GM19240 (cell line): ENCODE measurements at regions not wholly inside any gene's neighbourhood (a gene's known extent, or its start where the extent isn't known, plus 50 kb on each side); places are given as distances from the start of the nearest gene placed in this dataset.

Experiments used
- DNase-seq: peaks from one replicate; pipeline ENCODE4 v3.0.0; 2011; ENCODE audit warnings: low spot score; ENCODE audit not compliant: insufficient read length

DNA sequence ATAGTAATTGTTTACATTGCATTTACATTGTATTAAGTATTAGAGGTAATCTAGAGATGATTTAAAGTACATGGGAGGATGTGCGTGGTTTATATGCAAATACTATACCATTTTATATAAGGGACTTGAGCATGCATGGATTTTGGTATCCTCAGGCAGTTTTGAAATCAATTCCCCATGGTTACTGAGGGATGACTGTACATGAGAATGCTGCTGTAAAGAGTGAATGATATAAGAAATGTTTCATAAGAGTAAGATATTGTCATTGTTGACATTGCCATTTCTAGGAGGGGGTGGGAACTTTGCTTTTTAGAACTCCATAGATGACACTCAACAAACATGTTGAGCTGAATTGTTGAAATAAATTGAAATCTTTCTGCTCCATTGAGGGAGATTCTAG, 185.0 kb downstream of the SEMA6A start:
- no peak for DNase-seq

DNA sequence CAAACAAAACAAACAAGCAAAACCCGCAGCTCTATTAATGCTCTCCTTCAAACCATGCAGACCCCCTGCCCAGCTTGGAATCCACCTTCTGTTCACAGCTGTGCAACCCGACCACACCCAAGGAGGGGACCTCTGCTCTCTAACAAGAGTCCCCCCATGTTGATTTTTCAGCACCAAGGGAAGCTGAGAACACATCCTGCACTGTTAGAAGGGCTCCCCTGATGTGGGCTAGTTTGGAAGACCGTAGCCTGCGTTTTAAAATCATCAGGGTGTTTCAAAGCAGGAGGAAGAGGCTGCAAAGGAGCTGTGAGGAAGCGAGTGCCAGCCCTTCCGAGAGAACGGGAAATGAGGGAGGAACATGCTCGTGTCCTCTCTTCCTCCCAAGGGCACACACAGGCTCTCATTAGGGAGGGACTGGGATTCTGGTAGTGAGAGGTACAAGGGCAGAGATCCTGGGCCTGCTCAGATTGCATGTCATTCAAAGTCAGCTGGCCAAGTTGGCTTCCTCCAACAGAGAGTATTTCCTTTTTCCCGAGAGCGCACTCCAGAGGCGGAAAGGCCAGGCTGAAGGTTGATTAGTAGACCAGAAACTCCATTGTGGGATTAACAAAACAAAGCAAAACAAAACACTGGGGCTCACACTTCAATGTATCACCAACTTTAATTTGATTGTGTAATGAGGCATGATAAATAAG, 185.9 kb downstream of the SEMA6A start:
- no peak for DNase-seq

DNA sequence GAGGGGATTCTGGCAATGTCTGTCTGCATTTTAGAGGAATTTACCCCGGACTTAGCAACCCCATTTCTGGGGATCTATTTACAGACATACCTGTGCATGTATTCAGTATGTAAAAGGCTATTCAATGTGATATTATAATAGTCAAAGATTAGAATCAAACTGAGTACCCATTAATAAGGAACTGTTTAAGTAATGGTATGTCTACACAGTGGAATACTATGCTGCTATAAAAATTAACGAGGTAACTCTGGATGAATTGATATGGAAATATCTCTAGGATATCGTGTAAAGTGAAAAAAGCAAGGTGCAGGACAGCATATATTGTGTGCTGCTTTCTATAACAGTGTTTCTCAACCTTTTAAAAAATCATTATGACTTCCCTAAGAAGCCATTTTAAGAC, 186.9 kb downstream of the SEMA6A start:
- no peak for DNase-seq

DNA sequence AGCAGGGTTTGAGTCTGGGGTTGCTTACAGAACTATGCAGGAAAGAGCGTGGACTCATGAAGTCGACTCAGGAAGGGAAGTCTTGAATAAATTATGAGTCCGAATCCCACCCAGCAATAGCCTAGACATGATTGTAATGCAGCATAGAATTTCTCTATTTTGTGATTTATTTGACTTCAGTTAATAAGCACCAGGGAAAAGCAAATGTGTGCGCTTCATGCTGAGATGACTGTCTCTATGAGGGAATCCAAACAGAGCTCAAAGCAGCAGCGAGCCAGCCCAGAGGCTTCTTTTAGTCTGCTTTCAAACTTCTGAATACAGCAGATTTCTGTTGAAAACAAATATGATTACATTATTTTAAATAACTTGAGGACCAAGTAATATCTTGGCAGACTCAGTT, 188.0 kb downstream of the SEMA6A start:
- no peak for DNase-seq

DNA sequence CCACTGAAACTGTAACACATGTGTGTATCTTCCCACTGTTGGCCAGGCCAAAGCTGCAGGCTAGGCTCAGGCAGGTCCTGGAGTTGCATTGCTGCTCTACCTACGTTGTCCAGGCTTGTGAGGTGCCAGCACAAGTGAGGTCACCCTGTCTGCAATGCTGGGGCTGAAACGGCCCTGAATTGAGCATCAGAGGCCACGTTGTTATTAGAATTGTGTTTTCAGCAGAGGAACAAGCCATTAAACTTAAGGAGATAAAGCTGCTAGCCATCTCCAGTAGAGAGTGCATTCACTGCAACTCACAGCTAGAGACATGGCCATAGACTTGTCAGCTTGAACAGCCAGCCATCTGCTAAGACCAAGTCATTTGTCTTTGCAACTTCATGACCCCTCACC, 191.8 kb downstream of the SEMA6A start:
- DNase-seq = no peak

DNA sequence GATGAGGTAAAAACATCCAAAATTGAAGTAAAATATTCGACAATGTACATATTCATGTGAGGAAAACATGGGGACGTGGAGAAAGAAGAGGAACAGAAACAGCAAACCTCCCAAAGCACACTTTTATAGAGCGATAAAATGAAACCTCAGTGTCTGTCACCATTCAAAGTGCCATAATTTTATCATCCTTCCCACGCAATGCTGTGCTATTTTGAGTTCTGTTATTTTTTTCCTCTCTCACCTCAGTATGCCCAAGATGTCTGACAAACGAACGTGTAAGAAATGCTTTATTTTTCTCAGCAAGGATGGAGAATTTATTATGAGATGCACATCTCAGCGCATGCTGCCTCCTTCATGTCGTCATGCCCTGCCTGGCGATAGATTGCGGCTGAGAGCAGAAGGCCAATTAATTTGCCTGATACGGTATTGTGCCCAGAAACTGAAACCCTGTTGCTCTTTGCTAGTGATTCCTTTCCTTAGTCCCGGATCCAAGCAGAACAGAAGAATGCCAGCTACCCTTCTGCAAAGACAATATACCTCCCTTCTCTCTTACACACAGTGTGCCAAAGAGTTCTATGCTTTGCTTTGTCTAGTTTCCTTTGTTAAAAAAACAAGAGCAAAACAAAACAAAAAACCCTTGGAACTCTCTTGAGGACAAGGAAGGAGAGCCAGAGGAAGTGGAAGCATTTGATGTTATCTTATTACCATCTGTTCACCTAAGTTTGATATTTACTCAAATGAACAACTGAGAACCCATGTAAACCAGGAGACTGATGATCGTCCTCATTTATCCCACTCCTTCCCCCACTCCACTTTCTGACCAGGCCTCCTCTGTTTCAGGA, 192.4 kb downstream of the SEMA6A start:
- DNase-seq = no peak

DNA sequence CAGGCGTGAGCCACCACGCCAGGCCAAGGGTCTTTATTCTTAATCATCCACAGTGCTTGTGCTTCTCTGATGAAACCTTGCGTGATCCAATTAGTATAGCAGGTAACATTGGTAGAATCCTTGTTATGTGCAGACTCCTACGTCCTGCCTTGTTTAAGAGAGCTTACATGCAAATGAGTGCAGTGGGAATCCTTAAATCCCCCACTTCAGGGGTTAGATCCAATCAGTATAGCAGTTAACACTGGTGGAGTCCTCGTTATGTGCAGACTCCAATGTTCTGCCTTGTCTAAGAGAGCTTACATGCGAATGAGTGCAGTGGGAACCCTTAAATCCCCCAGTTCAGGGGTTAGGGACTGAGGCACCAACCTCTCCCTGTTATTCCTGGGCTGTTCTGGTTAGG, 193.4 kb downstream of the SEMA6A start:
- no peak for DNase-seq

DNA sequence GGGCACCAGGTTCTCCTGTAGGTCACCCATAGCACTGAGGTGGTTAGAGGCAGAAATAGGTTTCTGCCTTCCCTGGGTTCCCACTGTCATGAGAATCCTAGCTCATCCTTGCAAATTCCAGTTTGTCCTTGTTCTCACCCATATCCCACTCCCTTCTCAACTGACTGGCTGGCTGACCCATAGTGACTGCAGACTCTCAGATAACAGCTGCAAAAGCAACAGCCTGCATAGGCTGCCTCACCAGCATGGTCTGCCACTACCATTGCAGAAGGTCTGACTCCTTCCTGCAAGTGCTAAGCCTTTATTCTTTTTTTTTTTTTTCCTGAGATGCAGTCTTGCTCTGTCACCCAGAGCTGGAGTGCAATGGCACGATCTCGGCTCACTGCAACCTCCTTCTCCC, 194.0 kb downstream of the SEMA6A start:
- no peak for DNase-seq

DNA sequence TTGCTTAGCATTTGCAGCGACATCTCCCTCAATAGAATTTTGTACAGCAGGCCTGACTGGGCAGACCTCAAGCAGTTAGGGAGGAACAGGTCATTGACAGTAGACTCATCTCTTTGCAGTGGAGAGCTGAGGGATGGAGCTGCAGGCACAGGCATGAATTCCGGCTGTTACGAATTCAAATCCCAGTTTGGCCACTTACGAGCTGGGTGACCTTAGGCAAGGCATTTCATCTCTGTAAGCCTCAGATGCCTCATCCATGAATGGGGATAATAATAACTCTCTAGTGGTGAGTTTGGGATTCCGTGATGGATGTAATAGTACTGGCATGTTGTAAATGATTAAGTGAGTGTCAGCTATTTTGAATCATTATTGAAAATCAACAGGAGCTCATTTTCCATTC, 195.3 kb downstream of the SEMA6A start:
- DNase-seq = no peak

DNA sequence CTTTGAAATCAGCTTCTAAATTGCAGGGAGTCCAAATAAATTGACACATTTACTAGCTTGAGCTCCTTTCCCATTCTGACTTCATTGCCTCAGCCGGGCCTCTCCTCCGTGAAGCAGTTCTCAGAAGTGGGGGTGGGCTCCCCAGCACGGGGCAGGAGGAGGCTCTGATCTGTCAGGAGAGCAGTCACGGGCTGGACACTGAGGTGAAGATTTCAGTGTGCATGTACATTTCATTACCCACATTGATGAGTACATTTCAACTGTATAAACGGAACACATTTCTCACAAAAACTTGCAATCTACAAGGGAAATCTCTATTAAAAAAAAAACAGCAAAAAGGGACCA, 195.9 kb downstream of the SEMA6A start:
- no peak for DNase-seq

DNA sequence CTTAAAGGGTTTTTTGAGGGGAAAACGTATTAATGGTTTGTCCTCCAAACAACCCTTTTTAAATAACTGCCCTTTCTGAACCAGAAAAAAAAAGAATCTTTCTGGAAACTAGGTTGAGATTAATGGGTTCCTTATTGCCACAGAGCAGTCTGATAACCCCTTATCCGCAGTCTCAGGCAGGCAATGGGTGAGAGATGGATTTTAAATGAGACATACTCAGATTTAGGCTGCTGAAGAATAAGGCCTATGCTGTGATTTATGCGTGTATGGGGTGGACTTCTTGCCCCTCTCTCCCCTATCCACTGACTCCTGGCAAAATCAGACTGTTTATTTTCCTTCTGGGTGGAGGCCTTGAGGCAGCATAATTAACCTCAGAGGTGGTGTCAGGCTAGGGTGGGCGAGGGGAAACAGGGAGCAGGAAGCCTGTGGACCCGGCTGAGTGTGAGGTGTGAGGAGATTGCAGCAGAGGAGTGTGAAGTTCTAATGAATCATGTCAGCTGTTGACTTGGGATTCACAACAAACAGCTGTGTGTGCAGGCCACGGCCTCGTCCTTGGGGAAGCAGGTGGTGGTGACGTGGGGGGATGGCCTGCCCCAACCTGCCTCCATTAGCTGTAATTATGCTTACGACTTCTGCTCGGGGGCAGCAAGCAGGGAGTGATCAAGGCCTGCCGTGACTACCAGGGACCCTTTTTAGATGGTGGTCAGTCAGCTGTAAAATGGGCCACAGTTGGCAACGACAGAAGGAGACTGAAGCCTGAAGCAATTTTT, 196.4 kb downstream of the SEMA6A start:
- DNase-seq = no peak

DNA sequence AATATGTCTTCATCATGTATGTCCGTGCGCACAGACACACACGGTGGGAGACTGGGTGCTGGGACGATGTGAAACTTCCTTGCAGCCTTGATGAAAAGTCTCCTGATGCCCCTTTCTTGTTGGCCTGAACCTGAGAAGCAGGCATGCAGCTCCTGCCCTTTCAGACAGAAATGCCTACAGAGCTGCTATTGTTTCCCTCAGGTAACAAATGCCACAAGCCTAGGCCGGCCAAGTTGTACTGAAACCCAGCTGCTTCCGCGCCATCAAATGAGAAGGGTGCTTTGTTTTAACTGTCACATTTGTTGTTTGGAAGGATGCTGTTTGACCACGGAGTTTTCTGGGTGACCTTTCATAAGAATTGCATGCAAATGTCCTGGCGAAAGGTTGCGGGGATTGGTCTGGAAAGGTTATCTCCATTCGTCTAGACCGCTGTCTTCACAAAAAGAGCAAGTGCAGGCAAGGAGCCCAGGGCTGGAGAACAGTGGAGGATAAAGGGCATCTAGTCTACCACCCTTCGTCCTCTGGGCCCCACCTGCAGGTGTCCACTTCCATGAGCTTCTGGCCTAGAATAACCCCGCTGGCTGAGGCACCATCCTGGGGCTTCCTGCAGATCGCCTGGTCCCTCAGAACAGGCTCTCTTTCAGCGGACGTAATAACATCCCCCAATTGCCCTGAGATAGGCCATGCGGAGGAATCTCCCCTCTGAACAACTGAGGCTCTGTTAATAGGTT, 197.2 kb downstream of the SEMA6A start:
- no peak for DNase-seq

DNA sequence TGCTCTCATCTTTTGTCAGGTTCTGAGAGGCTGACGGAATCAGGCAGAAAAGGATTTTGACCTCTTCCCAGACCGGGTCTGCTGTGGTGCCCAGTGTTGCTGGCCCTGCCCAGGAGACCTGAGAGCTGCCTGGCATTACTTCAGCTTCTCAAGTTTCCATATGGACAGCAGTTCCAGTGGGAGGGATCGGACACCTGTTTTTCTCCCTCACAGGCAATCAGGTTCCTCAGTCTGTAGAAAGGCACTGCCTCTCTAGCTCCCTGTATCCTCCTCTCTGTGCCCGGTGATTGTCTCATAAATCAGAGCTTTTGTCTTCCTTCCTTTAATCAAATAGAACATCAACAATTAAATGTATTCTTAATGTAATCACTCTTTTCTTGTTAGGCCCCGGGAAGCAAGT, 198.7 kb downstream of the SEMA6A start:
- DNase-seq = no peak

DNA sequence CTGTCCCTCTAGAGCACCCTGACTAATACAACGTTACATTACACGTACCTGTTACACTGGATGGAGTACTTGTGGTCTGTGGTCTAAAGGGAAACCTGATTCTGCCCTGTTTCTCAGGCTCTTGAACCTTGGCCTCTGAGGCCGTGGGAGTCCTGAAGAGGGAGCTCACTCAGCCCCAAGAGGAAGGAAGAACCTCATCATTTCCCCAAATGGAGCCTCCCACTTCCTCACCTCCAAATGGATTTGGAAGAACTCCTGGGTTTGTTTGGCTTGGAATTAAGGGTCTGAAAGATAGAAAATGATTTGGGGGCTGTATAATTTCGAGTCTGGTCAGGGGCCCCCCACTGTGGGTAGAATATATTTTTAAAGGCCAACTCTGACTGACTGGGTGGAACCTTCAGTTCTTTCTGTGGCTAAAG, 200.2 kb downstream of the SEMA6A start:
- DNase-seq = no peak

DNA sequence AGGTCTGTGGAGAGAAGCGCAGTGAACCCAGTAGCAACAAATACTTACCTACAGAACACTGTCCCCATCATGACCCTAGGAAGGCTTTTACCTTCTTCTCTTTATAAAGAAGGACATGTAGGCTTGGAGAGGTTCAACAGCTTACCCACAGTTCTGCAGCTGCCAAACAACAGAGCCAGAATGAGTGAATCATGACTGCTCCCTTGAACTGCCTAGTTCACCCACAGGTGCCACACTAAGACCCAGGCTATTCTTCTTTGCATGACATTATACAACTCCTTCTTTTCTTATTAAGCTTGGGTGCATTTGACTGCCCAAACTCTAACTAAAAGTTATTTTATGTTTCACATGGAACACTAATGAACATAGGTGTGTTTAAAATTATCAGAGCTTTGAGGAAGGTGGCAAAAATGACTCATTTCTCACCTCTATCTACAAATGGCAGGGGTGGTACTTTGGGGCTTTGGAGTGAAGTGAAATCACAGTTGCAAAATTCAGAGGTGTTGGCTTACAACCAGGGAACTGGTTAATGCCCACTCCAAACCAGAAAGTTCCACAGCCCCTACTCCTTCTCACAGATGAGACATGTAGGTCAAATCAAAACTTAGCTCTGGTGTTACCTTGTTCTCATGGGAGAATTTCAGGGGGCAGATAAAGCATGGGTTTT, 201.6 kb downstream of the SEMA6A start:
- DNase-seq = no peak

DNA sequence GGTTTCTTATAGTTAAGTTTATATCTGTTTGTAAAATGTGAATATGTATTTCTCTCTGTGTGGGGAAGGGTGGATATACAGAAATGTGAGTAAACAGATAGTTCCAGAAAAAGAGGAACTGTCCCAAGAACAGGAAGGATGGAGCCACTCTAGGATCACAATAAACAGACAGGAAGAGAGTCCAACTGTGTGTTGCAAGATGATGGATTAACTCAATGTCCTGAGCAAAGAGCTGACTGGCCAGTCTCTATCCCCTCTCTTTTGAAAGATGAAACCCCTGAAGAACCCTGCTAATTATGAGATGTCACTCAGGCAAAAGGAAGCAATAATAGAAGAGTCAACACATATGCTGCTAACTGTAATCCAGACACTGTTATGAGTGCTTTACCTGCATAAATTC, 202.7 kb downstream of the SEMA6A start:
- DNase-seq = no peak

DNA sequence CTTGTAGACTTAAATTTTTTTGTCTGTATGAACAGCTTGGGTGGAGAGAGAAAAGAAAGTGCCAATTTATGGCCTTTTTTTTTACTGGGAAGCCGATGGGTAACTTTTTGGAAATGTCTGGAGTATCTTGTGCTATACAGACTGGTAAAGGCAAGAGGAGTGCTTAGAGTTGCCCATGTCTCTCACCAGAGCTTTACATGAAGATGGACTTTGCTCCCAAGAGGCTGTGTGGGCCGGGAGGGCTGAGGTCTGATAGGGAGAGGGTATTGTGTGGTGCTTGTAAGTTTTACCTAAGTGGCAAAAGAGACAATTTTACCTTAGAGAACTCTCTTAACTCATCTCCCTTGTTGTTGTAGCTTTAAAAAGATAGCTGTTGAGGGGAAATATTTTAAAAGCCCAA, 203.2 kb downstream of the SEMA6A start:
- DNase-seq = no peak

DNA sequence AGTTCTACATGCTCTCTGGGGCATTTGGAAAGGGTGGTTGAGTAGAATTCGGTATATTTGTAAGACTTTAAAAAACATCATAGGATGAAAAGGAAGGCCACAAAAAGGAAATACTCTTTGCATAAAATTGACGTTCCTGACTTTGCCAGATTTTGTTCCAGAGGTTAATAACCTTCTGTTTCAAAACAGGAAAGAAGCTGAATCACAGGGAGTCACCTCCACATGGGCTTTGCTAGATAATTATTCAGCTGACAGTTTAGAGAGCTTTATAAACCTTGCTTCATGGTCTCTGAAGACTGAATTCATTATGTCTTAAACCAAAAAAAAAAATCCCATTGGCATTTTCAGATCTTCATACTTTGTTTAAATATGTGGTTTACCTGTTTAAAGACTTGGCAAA, 203.7 kb downstream of the SEMA6A start:
- no peak for DNase-seq

DNA sequence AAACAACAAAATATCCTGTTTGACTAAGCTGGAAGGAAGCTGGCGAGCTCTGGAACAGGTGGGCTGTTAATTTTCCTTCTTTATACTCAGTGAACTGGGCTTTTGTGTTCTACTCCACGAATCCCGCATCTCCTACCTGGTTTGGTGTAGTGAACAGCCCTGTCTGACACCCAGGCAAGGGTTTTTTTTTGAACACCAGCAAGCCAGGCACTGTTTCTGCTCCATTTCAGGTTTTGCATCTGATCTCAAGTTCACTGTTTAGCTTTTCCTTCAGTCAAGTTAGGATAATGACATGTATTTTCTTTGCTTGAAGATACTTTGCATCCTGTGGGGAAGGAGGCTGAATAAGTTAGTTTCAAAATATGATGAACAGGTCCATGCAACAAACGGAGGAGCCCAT, 204.5 kb downstream of the SEMA6A start:
- DNase-seq = no peak

DNA sequence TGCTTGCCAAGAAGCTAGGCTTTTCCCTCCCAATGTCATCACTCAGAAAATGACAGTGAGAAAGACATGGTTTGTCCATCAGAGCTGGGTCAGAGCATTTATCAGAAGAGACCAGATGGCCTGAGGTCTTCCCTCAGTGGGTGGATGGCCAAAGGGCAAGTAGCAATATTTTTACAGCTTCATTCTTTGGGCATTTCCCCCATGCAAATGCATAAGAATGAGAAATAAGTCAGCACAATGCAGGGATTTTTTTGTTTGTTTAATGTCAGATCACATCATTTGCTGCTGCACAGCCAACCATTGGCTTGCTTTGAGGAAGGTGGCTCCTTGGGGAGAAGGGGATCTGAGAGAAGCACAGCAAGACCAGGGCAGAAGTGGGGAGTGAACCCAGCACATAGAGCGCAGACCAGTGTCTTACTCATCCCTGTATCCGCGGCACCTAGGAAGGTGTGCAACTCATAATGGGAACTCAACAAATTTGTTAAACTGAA, 209.6 kb downstream of the SEMA6A start:
- no peak for DNase-seq

DNA sequence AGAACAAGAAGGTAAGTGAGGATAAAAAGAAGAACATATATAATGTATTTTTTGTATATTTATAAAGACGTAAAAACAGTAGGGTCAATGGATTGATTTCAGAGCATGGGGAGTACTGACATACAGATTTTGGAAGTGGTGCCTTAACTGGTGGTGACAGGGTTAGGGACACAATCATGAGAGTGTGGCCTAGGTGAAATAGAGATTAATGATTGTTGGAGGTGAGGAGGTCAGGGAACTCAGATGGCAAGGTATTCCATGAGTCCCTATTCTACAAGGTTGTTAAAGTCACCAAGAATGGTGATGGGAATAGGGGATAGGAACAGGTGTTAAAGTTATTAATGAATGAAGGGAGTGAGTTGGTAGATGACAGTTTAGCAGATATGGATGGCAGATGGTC, 210.8 kb downstream of the SEMA6A start:
- DNase-seq = no peak
